Gastrocnemius medialis (tissue), 4 donors: ENCODE measurements at regions not wholly inside any gene's neighbourhood (a gene's known extent, or its start where the extent isn't known, plus 50 kb on each side); places are given as distances from the start of the nearest gene placed in this dataset.

ENCODE experiments used
- ATAC-seq, 2 donors: fragments of 150-250 bp; one replicate each; pipeline ENCODE4 v1.9.1; 2016
- DNase-seq, 2 donors: peaks; one replicate each; pipeline ENCODE4 v3.0.0-alpha.2; 2019
- H3K27ac ChIP-seq, 4 donors: fragments of 200-600 bp; sonication (generic); 1 replicate in 1 of 4; 2 replicates in 3 of 4; pipeline ENCODE4 v1.5.1; 2016 to 2018; ENCODE audit warnings: mild to moderate bottlenecking in 2 of 4, moderate library complexity in 1 of 4
- H3K27me3 ChIP-seq, 3 donors: fragments of 200-600 bp; sonication (generic) in 2 of 3; 1 replicate in 1 of 3; 2 replicates in 2 of 3; pipeline versions ENCODE4 v1.5.1 to v1.6.0; 2016 to 2019; ENCODE audit warnings: mild to moderate bottlenecking in 1 of 3, moderate library complexity in 1 of 3
- H3K36me3 ChIP-seq, 2 donors: fragments of 200-600 bp; sonication (generic) in 1 of 2; one replicate each; pipeline ENCODE4 v1.5.1; 2017 to 2018
- H3K4me1 ChIP-seq, 2 donors: fragments of 200-600 bp; sonication (generic) in 1 of 2; one replicate each; pipeline ENCODE4 v1.5.1; 2016 to 2017; ENCODE audit warnings: mild to moderate bottlenecking in 2 of 2
- H3K4me3 ChIP-seq, 4 donors: fragments of 200-600 bp; sonication (generic) in 3 of 4; 1 replicate in 1 of 4; 2 replicates in 3 of 4; pipeline ENCODE4 v1.5.1; 2016 to 2019; ENCODE audit warnings: mild to moderate bottlenecking in 2 of 4
- H3K9me3 ChIP-seq, 3 donors: fragments of 200-600 bp; sonication (generic) in 2 of 3; 1 replicate in 1 of 3; 2 replicates in 2 of 3; pipeline ENCODE4 v1.5.1; 2016 to 2019
- CTCF ChIP-seq, 5 experiments: fragments of 450-650 bp in 3 of 5; fragments of 200-600 bp in 2 of 5; sonication (generic) in 2 of 5; IDR thresholded peaks in 4 of 5; conservative IDR thresholded peaks in 1 of 5; 1 replicate in 4 of 5; 2 replicates in 1 of 5; pipeline ENCODE4 v1.5.1; 2016 to 2019; ENCODE audit warnings: antibody characterized with exemption in 5 of 5, mild to moderate bottlenecking in 3 of 5, moderate library complexity in 3 of 5
- POLR2A ChIP-seq, 2 donors: fragments of 450-650 bp; IDR thresholded peaks; one replicate each; pipeline ENCODE4 v1.6.1; 2017; ENCODE audit warnings: antibody characterized with exemption in 2 of 2, mild to moderate bottlenecking in 2 of 2, moderate library complexity in 2 of 2
- in situ Hi-C, 4 donors: fragments of 200-750 bp; cut with MboI; loops; one replicate each; pipeline versions ENCODE4 v1.15.0 to v1.8.0; 2017; ENCODE audit warnings: low sequenced_read_pairs in 4 of 4
- intact Hi-C: fragments of 100-400 bp; cut with DNase I; formaldehyde crosslinking; loops from one replicate; pipeline ENCODE4 v1.15.1; 2023; ENCODE audit warnings: low total_unique reads

DNA sequence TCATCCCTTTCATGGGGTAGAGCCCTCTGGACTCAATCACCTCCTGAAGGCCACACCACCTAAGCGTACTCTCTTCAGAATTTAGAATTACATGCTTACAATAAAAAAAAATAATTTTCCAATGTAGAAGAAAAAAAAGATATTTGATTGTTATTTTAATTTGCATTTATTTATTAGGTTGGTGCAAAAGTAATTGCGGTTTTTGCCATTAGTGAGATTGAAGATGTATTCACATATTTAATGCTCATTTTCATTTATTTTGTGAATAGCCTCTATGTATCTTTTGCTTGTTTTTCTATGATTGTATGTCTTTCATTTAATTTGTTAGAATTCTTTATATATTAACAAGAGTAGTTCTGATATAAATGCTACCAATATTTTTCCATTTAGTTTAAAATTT, 220.5 kb downstream of the RND3 start:
- Histone ChIP-seq H3K27ac (no peak overlapping the region), H3K4me1 (no peaks in the 10 kb centered on the region), H3K27me3 (no peaks in the 10 kb centered on the region), H3K4me3 (no peak overlapping the region), H3K36me3 (no peaks in the 10 kb centered on the region), H3K9me3 (no peaks in the 10 kb centered on the region)
- TF ChIP-seq CTCF (IDR thresholded peaks at IDR 0.05 in 4 of 5, conservative IDR thresholded peaks at IDR 0.05 in 1 of 5), result no peak
- no peak for TF ChIP-seq POLR2A (IDR thresholded peaks at IDR 0.05)
- intact Hi-C loops, result no loop called here
- ATAC-seq, result no peak
- DNase-seq, result no peak
- in situ Hi-C loops, result no loop called here

- in situ Hi-C loops (no loop called here), intact Hi-C loops (no loop called here)
- no peaks in the 10 kb centered on the region for H3K9me3 ChIP-seq
Observed at GRCh38 chr2:150264442-150264841, 223.0 kb downstream of the RND3 start.

GRCh38 chr2:150261691-150262090, 225.8 kb downstream of the RND3 start:
- no peak for DNase-seq
- no peak for ATAC-seq
- TF ChIP-seq POLR2A (IDR thresholded peaks at IDR 0.05) (no peak), CTCF (IDR thresholded peaks at IDR 0.05 in 4 of 5, conservative IDR thresholded peaks at IDR 0.05 in 1 of 5) (no peak)
- intact Hi-C loops, result no loop called here
- Histone ChIP-seq H3K27me3 (no peaks in the 10 kb centered on the region), H3K27ac (no peak overlapping the region), H3K9me3 (no peaks in the 10 kb centered on the region), H3K4me1 (no peaks in the 10 kb centered on the region), H3K4me3 (no peak overlapping the region), H3K36me3 (no peaks in the 10 kb centered on the region)
- in situ Hi-C loops, result no loop called here

More at GRCh38 chr2:150264442-150264841, 223.0 kb downstream of the RND3 start:
- no peaks in the 10 kb centered on the region for H3K4me1 ChIP-seq
- no peak for DNase-seq
- H3K4me3 ChIP-seq, result no peak overlapping the region
- no peak for ATAC-seq
- no peak overlapping the region for H3K27ac ChIP-seq
- no peaks in the 10 kb centered on the region for H3K36me3 ChIP-seq
- no peak for TF ChIP-seq CTCF (IDR thresholded peaks at IDR 0.05 in 4 of 5, conservative IDR thresholded peaks at IDR 0.05 in 1 of 5)
- no peak for TF ChIP-seq POLR2A (IDR thresholded peaks at IDR 0.05)
- no peaks in the 10 kb centered on the region for H3K27me3 ChIP-seq

- DNase-seq (no peak), ATAC-seq (no peak)
- TF ChIP-seq CTCF (IDR thresholded peaks at IDR 0.05 in 4 of 5, conservative IDR thresholded peaks at IDR 0.05 in 1 of 5) (no peak), POLR2A (IDR thresholded peaks at IDR 0.05) (no peak)
- in situ Hi-C loops, result no loop called here
- no peaks in the 10 kb centered on the region for H3K36me3 ChIP-seq
- no peaks in the 10 kb centered on the region for H3K9me3 ChIP-seq
- H3K4me1 ChIP-seq, result no peaks in the 10 kb centered on the region
- no peak overlapping the region for H3K27ac ChIP-seq
- intact Hi-C loops, result no loop called here
- H3K27me3 ChIP-seq, result no peaks in the 10 kb centered on the region
- no peak overlapping the region for H3K4me3 ChIP-seq
Observed at GRCh38 chr2:150260636-150261035, 226.8 kb downstream of the RND3 start.

DNA sequence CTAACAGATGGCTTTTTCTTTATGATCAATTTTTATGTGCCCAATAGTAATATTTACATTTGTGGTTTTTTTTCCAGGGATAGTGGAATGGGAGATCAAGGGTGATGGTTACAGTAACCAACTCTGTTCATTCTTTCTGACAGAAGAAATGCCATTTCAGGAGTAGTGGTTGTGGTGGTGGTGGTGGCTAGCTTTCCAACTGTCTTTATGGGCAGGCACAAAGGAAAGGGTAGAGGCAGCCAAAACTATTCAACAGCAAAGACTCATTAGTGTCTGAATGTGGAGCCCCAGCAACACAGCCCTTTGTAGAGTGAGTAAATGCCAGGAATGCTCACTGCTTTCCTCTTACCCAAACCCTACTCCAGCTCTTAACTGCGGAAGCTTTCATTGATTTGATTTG, 227.7 kb downstream of the RND3 start:
- H3K9me3 ChIP-seq, result no peaks in the 10 kb centered on the region
- H3K36me3 ChIP-seq, result no peaks in the 10 kb centered on the region
- H3K27ac ChIP-seq, result no peak overlapping the region
- H3K4me1 ChIP-seq, result no peaks in the 10 kb centered on the region
- intact Hi-C loops, result no loop called here
- no peak overlapping the region for H3K4me3 ChIP-seq
- no peaks in the 10 kb centered on the region for H3K27me3 ChIP-seq
- TF ChIP-seq POLR2A (IDR thresholded peaks at IDR 0.05) (no peak), CTCF (IDR thresholded peaks at IDR 0.05 in 4 of 5, conservative IDR thresholded peaks at IDR 0.05 in 1 of 5) (no peak)
- in situ Hi-C loops, result no loop called here
- no peak for ATAC-seq
- no peak for DNase-seq
